ENCODE measurements at regions not wholly inside any gene's neighbourhood (a gene's known extent, or its start where the extent isn't known, plus 50 kb on each side); places are given as distances from the start of the nearest gene placed in this dataset.

DNA sequence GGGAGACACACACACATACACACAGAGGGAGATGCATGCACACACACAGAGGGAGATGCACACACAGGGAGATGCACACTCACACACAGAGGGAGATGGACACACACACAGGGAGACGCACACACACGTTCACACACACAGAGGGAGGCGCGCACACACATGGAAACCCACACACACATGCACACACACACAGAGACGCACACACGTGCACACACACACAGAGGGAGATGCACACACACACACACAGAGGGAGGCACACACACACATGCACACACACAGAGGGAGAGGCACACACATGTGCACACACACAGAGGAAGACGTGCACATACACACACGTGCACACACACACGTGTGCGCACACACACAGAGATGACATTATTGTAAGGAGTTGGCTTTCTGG, 79.1 kb downstream of the HMX1 start:
- 81 to 88% (median 86%) methylated on average over 9 to 10 of the region's 10 CpGs for WGBS, 5 donors
- no peak overlapping the region for H3K4me3 ChIP-seq
- peaks cover 0 to 43% (median 0%) of the 10 kb centered on the region in 3 donors for H3K27me3 ChIP-seq
- no peak for DNase-seq
- TF ChIP-seq EP300 (IDR thresholded peaks at IDR 0.05) = no peak
- TF ChIP-seq, protein P1, sequence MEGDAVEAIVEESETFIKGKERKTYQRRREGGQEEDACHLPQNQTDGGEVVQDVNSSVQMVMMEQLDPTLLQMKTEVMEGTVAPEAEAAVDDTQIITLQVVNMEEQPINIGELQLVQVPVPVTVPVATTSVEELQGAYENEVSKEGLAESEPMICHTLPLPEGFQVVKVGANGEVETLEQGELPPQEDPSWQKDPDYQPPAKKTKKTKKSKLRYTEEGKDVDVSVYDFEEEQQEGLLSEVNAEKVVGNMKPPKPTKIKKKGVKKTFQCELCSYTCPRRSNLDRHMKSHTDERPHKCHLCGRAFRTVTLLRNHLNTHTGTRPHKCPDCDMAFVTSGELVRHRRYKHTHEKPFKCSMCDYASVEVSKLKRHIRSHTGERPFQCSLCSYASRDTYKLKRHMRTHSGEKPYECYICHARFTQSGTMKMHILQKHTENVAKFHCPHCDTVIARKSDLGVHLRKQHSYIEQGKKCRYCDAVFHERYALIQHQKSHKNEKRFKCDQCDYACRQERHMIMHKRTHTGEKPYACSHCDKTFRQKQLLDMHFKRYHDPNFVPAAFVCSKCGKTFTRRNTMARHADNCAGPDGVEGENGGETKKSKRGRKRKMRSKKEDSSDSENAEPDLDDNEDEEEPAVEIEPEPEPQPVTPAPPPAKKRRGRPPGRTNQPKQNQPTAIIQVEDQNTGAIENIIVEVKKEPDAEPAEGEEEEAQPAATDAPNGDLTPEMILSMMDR (IDR thresholded peaks at IDR 0.05) = no peak
- no peak for TF ChIP-seq POLR2AphosphoS5 (IDR thresholded peaks at IDR 0.05)
- no peak for TF ChIP-seq POLR2A (IDR thresholded peaks at IDR 0.05)
- no peaks in the 10 kb centered on the region for H3K4me1 ChIP-seq
- H3K9me3 ChIP-seq = no peaks in the 10 kb centered on the region
- intact Hi-C loops (cut with DNase I; ENCODE audit: low total_unique reads) = no loop called here
- no peak overlapping the region for H3K27ac ChIP-seq
- no peaks in the 10 kb centered on the region for H3K36me3 ChIP-seq

DNA sequence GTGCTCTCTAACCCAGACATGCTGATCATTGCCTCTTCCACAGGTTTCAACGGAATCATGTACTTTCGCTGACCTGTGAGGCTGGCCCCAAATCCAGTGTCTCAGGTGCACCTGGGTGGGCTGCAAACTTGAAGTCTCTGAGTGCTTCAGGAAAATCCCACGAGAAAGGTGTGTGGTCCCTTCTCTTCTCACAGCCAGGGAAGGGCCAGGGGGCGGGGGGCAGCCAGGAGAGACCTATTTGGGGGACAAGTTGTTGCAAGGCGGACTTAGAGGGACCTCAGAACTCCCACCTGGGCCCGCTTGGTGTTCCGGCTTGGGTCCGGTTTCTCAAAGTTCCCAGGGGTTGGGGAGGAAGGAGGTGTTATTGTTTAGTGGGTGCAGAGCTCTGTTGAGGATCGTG, 80.0 kb downstream of the HMX1 start:
- H3K9me3 ChIP-seq = no peaks in the 10 kb centered on the region
- TF ChIP-seq, protein P1 (IDR thresholded peaks at IDR 0.05) = no peak
- TF ChIP-seq POLR2A (IDR thresholded peaks at IDR 0.05) (no peak), POLR2AphosphoS5 (IDR thresholded peaks at IDR 0.05) (no peak), EP300 (IDR thresholded peaks at IDR 0.05) (no peak)
- peaks cover 0 to 52% (median 0%) of the 10 kb centered on the region in 3 donors for H3K27me3 ChIP-seq
- intact Hi-C loops (cut with DNase I; ENCODE audit: low total_unique reads) = no loop called here
- H3K36me3 ChIP-seq = no peaks in the 10 kb centered on the region
- WGBS, 5 donors = 76 to 85% (median 81%) methylated on average over 9 of the region's 9 CpGs
- no peaks in the 10 kb centered on the region for H3K4me1 ChIP-seq
- DNase-seq = no peak
- no peak overlapping the region for H3K27ac ChIP-seq
- H3K4me3 ChIP-seq = no peak overlapping the region

DNA sequence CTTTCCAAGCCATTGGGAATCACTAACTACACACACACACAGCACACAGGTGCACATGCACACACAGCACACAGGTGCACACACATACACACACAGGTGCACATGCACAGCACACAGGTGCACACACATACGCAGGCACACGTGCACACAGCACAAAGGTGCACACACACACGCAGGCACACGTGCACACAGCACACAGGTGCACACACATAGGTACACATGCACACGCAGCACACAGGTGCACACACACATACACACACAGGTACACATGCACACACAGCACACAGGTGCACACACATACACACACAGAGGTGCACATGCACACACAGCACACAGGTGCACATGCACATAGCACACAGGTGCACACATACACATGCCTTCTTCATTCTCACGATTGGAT, 80.9 kb downstream of the HMX1 start:
- WGBS, 5 donors = 70 to 83% (median 79%) methylated on average over 6 of the region's 6 CpGs
- Histone ChIP-seq H3K4me1 (no peaks in the 10 kb centered on the region), H3K27me3 (peaks cover 0 to 51% (median 0%) of the 10 kb centered on the region in 3 donors), H3K27ac (no peak overlapping the region), H3K36me3 (no peaks in the 10 kb centered on the region), H3K9me3 (no peaks in the 10 kb centered on the region), H3K4me3 (no peak overlapping the region)
- no peak for DNase-seq
- intact Hi-C loops (cut with DNase I; ENCODE audit: low total_unique reads) = no loop called here
- TF ChIP-seq EP300 (IDR thresholded peaks at IDR 0.05) (no peak), POLR2A (IDR thresholded peaks at IDR 0.05) (no peak), POLR2AphosphoS5 (IDR thresholded peaks at IDR 0.05) (no peak)
- TF ChIP-seq, protein P1 (IDR thresholded peaks at IDR 0.05) = no peak

DNA sequence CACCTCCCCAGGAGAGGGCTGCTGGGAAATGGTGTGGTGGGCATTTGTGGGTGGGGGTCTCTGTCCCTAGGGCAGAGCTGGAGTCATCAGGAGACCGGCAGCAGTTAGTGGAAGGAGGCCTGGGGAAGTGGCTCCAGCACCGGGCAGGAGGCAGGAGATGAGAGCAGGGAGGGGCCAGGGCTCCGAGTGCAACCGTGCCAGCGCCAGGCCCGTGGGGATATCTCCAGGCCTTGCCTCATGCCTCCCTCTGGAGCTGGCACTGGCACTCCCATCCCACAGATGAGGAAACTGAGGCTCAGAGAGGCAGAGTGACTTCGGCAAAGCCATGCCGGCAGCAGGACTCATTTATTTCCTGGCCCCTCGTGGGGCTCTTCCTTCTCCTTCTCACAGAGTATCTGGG, 83.5 kb downstream of the HMX1 start:
- peaks cover 0 to 41% (median 0%) of the 10 kb centered on the region in 3 donors for H3K27me3 ChIP-seq
- TF ChIP-seq POLR2A (IDR thresholded peaks at IDR 0.05) (no peak), POLR2AphosphoS5 (IDR thresholded peaks at IDR 0.05) (no peak), EP300 (IDR thresholded peaks at IDR 0.05) (no peak)
- intact Hi-C loops (cut with DNase I; ENCODE audit: low total_unique reads) = no loop called here
- DNase-seq = no peak
- H3K36me3 ChIP-seq = no peaks in the 10 kb centered on the region
- no peak overlapping the region for H3K4me3 ChIP-seq
- H3K27ac ChIP-seq = no peak overlapping the region
- no peaks in the 10 kb centered on the region for H3K4me1 ChIP-seq
- H3K9me3 ChIP-seq = no peaks in the 10 kb centered on the region
- 75 to 84% (median 80%) methylated on average over 8 to 9 of the region's 9 CpGs for WGBS, 5 donors

DNA sequence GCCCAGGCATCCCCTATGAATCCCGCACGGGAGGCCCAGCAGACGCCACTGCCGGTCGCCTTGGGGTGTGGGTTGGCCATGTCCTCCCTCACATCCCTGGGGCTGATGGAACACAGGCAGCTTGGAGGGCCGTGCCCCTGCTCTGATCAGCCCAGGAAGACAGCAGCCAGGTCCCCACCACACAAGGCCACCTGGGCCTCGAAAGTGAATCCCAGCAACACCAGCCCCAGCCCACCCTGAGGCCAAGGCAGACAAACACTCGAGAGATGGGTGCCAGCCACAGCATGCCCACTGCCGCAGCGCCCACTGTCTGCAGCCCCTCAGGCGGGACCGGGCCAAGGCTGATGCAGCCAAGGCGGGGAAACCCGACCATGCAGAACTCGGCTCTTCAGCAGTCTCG, 85.5 kb downstream of the HMX1 start:
- no peak for DNase-seq
- peaks cover 0 to 48% (median 0%) of the 10 kb centered on the region in 3 donors for H3K27me3 ChIP-seq
- no peaks in the 10 kb centered on the region for H3K36me3 ChIP-seq
- intact Hi-C loops (cut with DNase I; ENCODE audit: low total_unique reads) = no loop called here
- no peaks in the 10 kb centered on the region for H3K4me1 ChIP-seq
- H3K9me3 ChIP-seq = no peaks in the 10 kb centered on the region
- TF ChIP-seq EP300 (IDR thresholded peaks at IDR 0.05) (no peak), POLR2AphosphoS5 (IDR thresholded peaks at IDR 0.05) (no peak), POLR2A (IDR thresholded peaks at IDR 0.05) (no peak)
- TF ChIP-seq, protein P1 (IDR thresholded peaks at IDR 0.05) = no peak
- no peak overlapping the region for H3K4me3 ChIP-seq
- no peak overlapping the region for H3K27ac ChIP-seq
- WGBS, 5 donors = 77 to 92% (median 79%) methylated on average over 8 to 16 of the region's 16 CpGs

Data from stomach (tissue), 8 donors.